GM21381 (cell line): ENCODE measurements at regions not wholly inside any gene's neighbourhood (a gene's known extent, or its start where the extent isn't known, plus 50 kb on each side); places are given as distances from the start of the nearest gene placed in this dataset.

Experiments used
- ATAC-seq: cut with Tn5 transposase; IDR thresholded peaks from one replicate; pipeline ENCODE4 v1.9.1; 2021; ENCODE audit warnings: mild to moderate bottlenecking, moderate library complexity; ENCODE audit not compliant: unreplicated experiment

- ATAC-seq: no peak
Measured at GRCh38 chr10:125226005-125226404, 65.6 kb upstream of the CTBP2 start.

GRCh38 chr10:125225051-125225450 lies 64.7 kb upstream of the CTBP2 start:
- no peak for ATAC-seq

DNA sequence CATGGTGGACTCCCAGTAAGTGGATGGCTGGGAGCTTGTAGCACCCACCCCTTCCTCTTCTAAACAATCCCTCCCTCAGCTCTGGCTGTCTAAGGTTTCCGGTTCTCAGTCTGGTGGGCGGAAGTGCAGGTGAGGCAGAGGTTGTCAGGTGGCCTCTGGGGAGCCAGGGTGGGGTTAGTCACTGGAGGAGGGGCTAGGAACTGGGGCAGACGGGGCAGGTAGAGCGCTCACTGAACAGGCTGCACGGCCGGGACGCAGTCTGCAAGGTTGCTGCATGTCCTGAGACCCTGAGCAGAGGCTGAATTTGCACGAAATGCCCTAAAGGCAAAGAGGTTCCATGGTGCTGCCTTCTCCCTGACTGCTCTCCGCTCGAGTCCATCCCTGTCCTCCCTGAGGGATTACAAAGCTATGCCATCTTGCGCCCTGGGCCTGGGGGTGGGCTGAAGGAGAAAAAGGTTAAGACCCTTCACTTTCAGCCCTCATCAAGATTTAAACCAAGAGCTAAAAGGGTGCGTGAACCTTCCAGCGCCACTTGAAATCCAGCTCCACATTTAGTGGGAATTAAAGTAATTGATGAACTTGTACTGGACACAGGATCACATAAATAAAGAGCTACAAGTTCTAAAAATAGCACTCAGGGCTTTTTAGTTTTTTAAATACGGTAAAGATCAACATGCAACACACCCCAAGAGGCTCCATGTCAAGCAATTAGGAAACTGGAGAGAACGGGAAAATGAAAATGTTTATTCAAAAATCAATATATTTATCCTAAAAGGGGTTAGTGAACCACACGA lies 62.3 kb upstream of the CTBP2 start:
- no peak for ATAC-seq

DNA sequence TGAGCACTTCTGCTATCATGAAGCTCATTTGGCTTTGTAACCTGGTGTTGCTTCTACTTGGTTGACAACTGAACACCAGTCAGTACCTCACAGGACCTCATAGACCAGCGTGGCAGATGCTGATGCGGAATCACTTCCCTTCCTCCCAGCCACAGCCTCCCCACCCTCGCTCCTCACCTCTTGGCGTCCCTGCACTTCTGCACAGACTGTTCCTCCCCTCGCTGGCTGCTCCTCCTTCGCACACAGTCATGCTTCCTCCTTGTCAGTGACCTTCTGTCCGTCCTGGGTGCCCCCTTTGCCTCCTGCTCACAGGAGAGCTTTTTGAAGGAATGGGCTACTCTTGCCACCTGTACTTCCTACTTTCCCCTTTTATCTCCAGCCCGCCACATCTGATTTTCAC lies 61.4 kb upstream of the CTBP2 start:
- ATAC-seq: no peak

- no peak for ATAC-seq
Measured at GRCh38 chr10:125219776-125220175, 59.4 kb upstream of the CTBP2 start.

GRCh38 chr10:125218967-125219366 lies 58.6 kb upstream of the CTBP2 start:
- ATAC-seq: no peak

DNA sequence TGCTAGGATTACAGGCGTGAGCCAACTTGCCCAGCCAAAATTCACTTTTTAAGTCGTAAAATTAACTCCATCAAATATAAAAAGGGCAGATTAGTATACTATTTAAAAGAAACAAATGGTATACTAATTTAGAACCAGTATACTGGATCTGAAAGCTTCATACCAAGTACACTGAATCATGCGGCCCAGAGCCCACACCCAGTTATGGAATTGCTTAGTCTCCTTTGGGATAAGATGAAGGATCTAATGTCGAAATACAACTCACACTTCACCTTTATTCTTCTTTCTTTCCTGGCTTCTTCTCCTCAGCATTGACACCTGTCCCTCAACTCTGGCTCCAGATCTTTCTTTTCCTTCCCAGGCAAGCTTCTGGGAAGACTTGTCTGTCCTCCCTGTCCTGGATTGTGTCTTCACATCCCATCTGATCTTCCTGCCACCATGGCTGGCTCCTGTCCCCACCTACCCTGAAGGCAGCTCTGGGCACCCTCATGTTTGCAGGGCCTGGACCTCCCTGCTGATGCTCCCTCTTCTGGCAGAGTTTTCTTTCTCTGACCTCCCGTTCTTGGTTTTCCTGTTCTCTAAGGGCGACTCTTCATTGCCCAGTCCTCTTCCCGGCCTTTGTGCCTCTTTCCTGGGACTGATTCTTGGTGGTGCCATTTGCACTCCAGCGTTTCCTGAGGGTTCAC lies 57.8 kb upstream of the CTBP2 start:
- no peak for ATAC-seq

DNA sequence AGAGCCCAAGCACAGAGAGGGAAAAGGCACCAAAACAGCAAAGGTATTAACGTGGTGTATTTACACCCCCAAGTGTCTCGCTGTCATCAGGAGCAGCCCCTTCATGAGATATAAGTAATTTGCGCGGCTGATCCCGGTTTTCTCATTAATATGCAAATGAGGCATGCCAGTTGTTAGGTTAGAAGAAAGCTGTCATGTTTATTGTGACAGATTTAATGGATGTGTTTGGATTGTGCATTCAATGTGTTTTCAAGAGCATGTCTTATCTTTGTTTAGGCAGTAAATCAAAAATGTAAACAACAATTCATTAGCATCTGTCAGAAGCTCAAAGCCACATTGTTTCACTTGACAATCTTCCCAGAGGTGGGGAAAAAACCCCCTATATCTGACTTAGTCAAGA lies 56.5 kb upstream of the CTBP2 start:
- no peak for ATAC-seq

DNA sequence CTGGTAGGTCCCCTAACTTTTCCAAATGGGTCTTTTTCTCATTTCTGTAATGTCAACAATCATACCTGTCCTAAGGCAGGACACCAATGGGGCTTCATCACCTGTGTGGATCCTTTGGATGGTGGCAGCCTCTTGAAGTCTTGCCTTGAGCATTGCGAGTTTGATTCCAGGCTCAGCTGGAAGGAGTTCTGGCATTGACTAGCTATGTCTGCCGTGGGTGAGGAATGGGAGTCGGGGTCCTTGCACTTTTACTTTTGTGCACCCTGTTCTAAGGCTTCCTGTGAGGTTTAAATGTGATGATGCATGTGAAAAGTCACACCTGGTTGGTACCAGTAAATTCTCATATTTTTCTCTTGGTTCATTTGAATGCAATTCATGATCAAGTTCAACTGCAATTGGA lies 55.9 kb upstream of the CTBP2 start:
- no peak for ATAC-seq

DNA sequence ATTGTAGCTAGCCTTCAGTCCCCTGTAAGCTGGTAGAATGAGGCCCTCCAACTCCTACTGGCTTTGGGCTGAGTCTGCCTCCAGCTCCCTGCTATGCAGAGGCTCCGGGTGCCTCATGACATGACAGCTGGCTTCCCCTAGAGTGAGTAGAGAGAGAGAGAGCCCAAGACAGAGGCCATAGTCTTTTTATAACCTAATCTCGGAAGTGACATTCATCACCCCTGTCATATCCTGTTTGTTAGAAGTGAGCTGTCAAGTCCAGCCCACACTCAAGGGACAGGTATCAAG lies 53.9 kb upstream of the CTBP2 start:
- ATAC-seq: no peak

DNA sequence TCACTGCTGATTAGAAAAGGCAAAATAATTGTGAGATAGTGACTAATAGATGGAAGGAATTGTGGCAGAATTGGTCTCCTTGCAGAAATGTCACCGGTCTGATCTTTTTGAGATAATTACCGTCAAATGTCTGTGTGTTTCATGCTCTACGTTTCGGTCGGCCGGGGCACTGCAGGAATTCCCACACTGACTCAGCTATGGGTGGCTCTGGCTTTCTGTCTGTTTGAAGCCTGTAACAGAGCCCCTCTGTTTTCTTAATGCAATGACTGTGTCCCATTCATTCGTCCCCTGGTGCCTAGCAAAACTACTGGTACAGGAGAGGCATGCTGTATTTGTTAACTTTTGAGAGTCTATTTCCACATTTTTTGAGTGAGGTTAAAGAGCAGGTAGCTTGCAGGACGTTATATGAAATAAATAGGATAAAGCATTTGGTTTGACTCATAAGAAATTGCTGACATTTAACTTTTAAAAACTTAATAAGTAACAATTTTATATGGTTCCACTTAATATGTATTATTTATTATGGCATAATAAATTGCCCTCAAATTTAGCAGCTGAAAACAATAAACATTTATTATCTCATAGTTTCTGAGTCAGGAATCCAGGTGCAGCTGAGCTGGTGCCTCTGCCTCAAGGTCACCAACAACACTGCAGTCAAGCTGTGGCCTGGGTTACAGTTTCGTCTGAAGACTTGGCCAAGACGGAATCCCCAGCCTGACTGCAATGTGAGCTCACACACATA lies 53.3 kb upstream of the CTBP2 start:
- ATAC-seq: no peak

GRCh38 chr10:125212150-125212809 lies 51.9 kb upstream of the CTBP2 start:
- ATAC-seq: no peak
